Activated CD4-positive, alpha-beta T cell treated with anti-CD3 and anti-CD28 coated beads, Interleukin-2, Interleukin-4, amounts not matched to agents 100 ng/mL and 50 ng/mL, durations not matched to agents 16 hours and 8 hours (primary cell): ENCODE measurements at regions not wholly inside any gene's neighbourhood (a gene's known extent, or its start where the extent isn't known, plus 50 kb on each side); places are given as distances from the start of the nearest gene placed in this dataset.

Experiments used
- DNase-seq: peaks from one replicate; pipeline ENCODE4 v3.0.0-alpha.2; 2020; ENCODE audit warnings: low spot score

GRCh38 chr3:194973366-194974000 lies 287.8 kb downstream of the FAM43A start:
- DNase-seq: no peak

DNA sequence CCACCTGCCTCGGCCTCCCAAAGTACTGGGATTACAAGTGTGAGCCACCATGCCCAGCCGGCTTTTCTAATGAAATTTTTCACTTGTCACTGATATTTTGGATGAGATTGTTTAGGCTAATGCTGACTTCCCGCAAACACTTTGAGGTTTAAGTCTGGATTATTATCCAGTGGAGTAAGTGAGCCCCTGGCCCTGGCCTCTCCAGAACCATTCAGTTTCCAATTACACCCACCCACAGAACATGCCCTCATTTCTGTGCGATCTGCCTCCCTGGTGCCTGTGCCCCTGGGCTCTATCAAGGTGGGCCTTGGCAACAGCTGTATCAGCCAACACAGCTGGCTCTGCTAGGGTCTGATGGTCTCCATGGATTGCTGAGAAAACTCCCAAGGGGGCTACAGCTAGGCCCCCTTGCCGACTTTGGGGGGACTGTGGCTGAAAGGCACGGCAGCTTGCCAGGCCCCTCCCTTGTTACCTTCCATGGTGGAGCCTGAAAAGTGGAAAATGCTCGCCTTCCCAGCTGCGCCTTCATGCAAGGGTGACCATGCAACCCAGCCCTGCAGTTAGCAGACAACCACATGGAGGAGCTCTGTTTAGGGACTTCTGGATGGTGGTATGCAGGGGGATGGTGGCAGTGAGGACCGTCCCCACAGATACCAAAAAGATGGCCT lies 288.9 kb downstream of the FAM43A start:
- no peak for DNase-seq

- DNase-seq: no peak
Observed at GRCh38 chr3:194976049-194976451, 290.4 kb downstream of the FAM43A start.

DNA sequence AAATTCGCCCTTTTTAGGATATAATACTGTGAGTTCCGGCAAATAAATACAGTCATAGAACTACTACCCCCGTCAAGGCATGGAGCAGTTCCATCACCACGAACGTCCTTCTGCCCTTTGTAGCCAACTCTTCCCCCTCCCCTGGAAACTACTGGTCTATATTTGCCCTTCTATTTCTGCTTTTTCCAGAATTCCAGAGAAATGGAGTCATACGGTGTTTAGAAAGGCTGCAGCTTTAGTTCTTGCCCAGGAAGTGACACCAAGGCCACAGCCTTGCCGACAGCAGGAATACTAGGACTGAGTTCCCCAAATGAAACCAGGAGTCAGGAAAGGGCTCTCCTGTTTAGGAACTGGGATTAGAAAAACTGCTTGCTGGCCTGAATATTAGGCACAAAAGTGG lies 291.2 kb downstream of the FAM43A start:
- DNase-seq: no peak

DNA sequence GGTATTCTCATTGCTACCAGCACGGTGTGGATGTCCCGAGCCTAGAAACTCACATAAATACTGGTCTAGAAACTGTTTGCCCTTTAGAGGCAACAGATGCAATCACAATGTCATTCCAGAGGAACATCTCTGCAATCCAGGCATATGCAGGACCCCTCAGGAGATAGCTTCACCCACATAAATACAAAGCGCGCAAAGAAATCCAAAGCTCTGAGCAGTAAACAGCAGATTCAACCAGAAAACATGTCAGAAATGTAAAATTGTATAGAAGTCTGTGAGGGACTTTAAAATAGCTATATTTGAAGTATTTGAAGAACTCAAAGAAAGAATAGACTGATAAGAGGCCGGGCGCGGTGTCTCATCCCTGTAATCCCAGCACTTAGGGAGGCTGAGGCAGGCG lies 291.7 kb downstream of the FAM43A start:
- no peak for DNase-seq

- no peak for DNase-seq
Observed at GRCh38 chr3:194979173-194979572, 291.8 kb downstream of the XXYLT1 start.

- no peak for DNase-seq
Observed at GRCh38 chr3:194982472-194982871, 288.5 kb downstream of the XXYLT1 start.

GRCh38 chr3:194983121-194983520 lies 287.8 kb downstream of the XXYLT1 start:
- no peak for DNase-seq

- DNase-seq: no peak
Observed at GRCh38 chr3:194983620-194984019, 287.3 kb downstream of the XXYLT1 start.

- no peak for DNase-seq
Observed at GRCh38 chr3:194984066-194984465, 286.9 kb downstream of the XXYLT1 start.

GRCh38 chr3:194984622-194985021 lies 286.3 kb downstream of the XXYLT1 start:
- DNase-seq: no peak

GRCh38 chr3:194985031-194985578 lies 285.9 kb downstream of the XXYLT1 start:
- no peak for DNase-seq

- DNase-seq: no peak
Observed at GRCh38 chr3:194986208-194987043, 284.5 kb downstream of the XXYLT1 start.

DNA sequence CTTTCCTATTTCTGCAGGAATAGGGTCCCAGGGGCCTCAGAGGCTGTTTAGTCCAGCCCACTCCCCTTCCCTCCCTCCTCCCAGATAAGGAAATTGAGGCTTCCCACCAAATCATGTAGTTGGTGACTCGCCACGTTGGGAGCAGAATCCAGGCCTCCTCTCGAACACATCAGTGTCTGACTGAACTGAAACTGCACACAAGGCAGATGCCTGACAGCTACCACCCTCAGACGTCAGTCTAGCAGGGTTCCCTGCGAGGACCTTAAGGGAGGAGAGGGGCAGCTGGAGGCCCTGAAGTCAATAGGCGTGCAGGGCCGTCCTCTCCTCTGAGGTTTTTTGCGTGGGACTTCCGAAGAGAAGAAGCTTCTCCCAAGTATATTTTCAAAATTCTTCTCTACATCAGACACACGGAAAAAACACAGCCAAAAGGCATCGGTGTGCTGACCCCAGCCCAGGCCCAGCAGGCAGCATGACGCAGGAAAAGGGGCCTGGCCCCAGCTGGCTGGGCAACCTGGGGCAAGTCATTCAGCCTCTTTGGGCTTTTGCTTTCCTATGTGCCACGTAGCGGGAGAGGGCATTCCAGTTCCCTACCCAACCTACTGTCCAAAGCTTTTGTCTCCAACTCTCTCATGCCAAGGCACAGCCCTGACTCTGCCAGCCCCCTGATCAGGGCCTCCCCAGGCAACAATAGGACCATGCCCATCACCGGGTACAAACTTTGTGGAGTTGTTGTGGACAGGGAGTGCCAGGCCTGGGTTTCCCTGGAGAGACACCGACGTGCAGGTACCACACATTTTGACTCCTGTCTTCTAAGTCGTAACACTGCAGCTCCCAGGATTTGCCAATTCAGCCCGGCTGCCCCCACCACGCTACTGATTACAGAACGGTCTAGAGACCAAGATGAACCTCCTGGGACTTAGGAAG lies 283.1 kb downstream of the XXYLT1 start:
- DNase-seq: no peak

GRCh38 chr3:194988495-194989165 lies 282.3 kb downstream of the XXYLT1 start:
- no peak for DNase-seq

DNA sequence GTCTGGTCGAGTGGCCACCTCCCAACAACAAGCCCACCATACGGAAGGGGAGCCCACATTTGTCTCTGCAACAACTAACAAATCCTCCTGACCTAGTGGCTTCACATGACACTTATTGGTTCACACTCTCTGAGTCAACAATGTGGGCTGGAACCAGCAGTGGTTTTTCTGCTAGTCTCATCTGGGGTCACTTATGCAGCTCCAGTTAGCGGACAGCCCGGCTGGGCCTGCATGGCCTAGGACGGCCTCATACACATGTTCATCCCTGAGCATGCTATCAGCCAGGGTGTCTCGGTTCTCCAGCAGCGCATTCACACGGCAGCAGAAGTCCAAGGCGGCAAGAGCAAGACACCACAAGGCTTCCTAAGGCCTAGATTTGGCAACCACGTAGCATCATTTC lies 281.7 kb downstream of the XXYLT1 start:
- DNase-seq: no peak

DNA sequence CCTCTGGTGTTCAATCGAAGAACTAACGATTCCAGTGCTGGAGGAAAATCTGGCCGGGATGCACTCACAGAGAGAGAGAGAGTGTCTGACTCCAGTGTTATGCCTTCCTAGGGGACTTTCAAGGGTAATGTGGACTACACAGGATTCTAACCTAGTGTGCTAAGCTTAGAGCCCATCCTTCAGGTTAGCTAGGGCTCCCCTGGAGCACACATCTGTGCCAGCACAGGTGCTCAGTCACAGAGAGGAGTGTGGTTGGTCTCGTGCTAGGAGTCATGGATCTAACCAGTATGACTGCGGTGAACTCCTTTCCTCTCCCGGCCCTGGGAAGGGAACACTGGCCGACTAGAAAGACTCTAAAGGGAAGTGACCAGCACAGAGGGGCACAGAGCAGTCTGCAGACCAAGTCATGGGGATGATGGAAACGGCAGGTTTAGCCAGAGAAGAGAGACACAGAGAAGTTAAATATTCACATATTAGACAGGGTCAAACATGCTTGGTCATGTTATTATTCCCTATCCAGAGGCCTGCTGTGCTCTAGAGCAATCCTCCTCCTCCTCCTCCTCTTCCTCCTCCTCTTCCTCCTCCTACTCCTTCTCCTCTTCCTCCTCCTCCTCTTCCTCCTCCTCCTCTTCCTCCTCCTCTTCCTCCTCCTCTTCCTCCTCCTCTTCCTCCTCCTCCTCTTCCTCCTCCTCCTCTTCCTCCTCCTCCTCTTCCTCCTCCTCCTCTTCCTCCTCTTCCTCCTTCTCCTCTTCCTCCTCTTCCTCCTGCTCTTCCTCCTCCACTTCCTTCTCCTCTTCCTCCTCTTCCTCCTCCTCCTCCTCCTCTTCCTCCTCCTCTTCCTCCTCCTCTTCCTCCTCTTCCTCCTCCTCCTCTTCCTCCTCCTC lies 280.3 kb downstream of the XXYLT1 start:
- DNase-seq: no peak

DNA sequence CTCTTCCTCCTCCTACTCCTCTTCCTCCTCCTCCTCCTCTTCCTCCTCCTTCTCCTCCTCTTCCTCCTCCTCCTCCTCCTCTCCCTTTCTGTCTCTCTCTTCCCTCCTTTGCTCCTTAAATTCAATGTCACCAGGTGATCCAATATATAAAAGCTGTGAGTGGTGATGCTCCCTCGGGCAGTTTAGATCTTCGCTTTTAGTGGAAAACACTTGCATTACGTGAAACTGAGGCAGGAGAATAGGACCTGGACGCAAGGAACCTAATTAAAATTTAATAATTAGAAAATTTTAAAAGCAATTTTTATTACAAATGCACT lies 279.7 kb downstream of the XXYLT1 start:
- no peak for DNase-seq

- DNase-seq: no peak
Observed at GRCh38 chr3:194993896-194994295, 277.1 kb downstream of the XXYLT1 start.

- DNase-seq: no peak
Observed at GRCh38 chr3:194994551-194994981, 276.4 kb downstream of the XXYLT1 start.
